HG03196 (cell line): ENCODE measurements at regions not wholly inside any gene's neighbourhood (a gene's known extent, or its start where the extent isn't known, plus 50 kb on each side); places are given as distances from the start of the nearest gene placed in this dataset.
"Not testable (repeated sequence)": the region's sequence is repeated elsewhere in the genome, so short reads cannot be mapped to it uniquely, and the experiment has no call there.

Experiments
- ATAC-seq: cut with Tn5 transposase; IDR thresholded peaks from one replicate; pipeline ENCODE4 v1.9.1; 2021; ENCODE audit not compliant: unreplicated experiment

GRCh38 chr9:34907044-34907443 is 51.0 kb upstream of the PHF24 start:
- no peak for ATAC-seq

GRCh38 chr9:34899535-34900158 is 58.4 kb upstream of the PHF24 start:
- peak; percentile 85 for ATAC-seq

GRCh38 chr9:34898846-34899245 is 59.2 kb upstream of the PHF24 start:
- no peak for ATAC-seq

GRCh38 chr9:34896112-34896511 is 62.0 kb upstream of the PHF24 start:
- no peak for ATAC-seq

GRCh38 chr9:34892886-34893285 is 65.2 kb upstream of the PHF24 start:
- no peak for ATAC-seq

GRCh38 chr9:34891386-34891785 is 66.7 kb upstream of the PHF24 start:
- ATAC-seq, result no peak

- ATAC-seq, result no peak
These were observed 70.2 kb upstream of the PHF24 start for GRCh38 chr9:34887841-34888240.

GRCh38 chr9:34884747-34885189 is 73.3 kb upstream of the PHF24 start:
- peak; percentile 87 for ATAC-seq

- ATAC-seq, result no peak
These were observed 82.0 kb upstream of the PHF24 start for GRCh38 chr9:34876096-34876495.

- no peak for ATAC-seq
These were observed 88.7 kb upstream of the PHF24 start for GRCh38 chr9:34869390-34869789.

- no peak for ATAC-seq
These were observed 91.5 kb upstream of the PHF24 start for GRCh38 chr9:34866614-34867013.

GRCh38 chr9:34863426-34863825 is 94.7 kb upstream of the PHF24 start:
- ATAC-seq, result no peak

- ATAC-seq, result no peak
These were observed 95.2 kb upstream of the PHF24 start for GRCh38 chr9:34862836-34863235.

- no peak for ATAC-seq
These were observed 96.0 kb upstream of the PHF24 start for GRCh38 chr9:34862043-34862442.

- not testable (repeated sequence) for ATAC-seq
These were observed 103.1 kb upstream of the PHF24 start for GRCh38 chr9:34855016-34855415.

GRCh38 chr9:34830068-34830467 is 120.1 kb upstream of the CCL21 start:
- ATAC-seq, result no peak

GRCh38 chr9:34826999-34827538 is 117.1 kb upstream of the CCL21 start:
- no peak for ATAC-seq

- no peak for ATAC-seq
These were observed 115.8 kb upstream of the CCL21 start for GRCh38 chr9:34825775-34826174.

GRCh38 chr9:34823778-34824177 is 113.8 kb upstream of the CCL21 start:
- ATAC-seq, result no peak

GRCh38 chr9:34810187-34810524 is 100.2 kb upstream of the CCL21 start:
- no peak for ATAC-seq

GRCh38 chr9:34809504-34810186 is 99.7 kb upstream of the CCL21 start:
- ATAC-seq, result no peak

GRCh38 chr9:34802916-34803315 is 93.0 kb upstream of the CCL21 start:
- ATAC-seq, result no peak

- ATAC-seq, result no peak
These were observed 87.4 kb upstream of the CCL21 start for GRCh38 chr9:34797367-34797766.
